Epithelial cell of proximal tubule (primary cell): ENCODE measurements at regions not wholly inside any gene's neighbourhood (a gene's known extent, or its start where the extent isn't known, plus 50 kb on each side); places are given as distances from the start of the nearest gene placed in this dataset.
A peak's percentile ranks its signal among the peaks of the same experiment; 100 is the strongest.

Experiments used
- DNase-seq: peaks from one replicate; pipeline ENCODE4 v3.0.0-alpha.2; 2011; ENCODE audit warnings: low read depth
- H3K4me3 ChIP-seq: 2 replicates; pipeline ENCODE4 v1.5.1; 2011; ENCODE audit warnings: low read depth, mild to moderate bottlenecking, low read length
- CTCF ChIP-seq: conservative IDR thresholded peaks from 2 replicates; pipeline ENCODE4 v1.5.1; 2012; ENCODE audit warnings: low read depth, mild to moderate bottlenecking, low read length

GRCh38 chr2:58578276-58578675 is 337.2 kb upstream of the FANCL start:
- H3K4me3 ChIP-seq = no peak overlapping the region
- TF ChIP-seq CTCF = no peak
- no peak for DNase-seq

GRCh38 chr2:58574873-58575272 is 333.7 kb upstream of the FANCL start:
- TF ChIP-seq CTCF = no peak
- no peak overlapping the region for H3K4me3 ChIP-seq
- DNase-seq = no peak

DNA sequence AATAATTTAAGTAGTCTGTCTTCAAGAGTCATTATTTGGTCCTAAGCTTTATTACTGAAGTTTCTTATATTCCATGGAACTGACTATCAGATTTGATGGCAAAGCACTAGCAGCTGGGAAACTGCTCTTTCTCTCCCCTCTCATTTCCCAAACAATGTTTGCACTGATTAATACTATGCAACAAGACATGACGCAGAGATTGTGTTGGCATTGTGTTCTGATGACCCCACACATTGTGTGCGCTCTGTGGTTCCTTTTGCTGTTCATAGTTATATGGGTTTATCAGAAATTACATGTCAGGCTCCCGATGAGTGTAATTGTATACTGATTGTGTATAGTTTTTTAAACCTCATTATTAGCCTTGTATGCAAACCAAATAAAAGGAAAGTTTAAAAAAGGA is 331.6 kb upstream of the FANCL start:
- no peak overlapping the region for H3K4me3 ChIP-seq
- no peak for TF ChIP-seq CTCF
- DNase-seq = no peak

- peak; percentile 88 for TF ChIP-seq CTCF
- no peak overlapping the region for H3K4me3 ChIP-seq
These were observed 330.2 kb upstream of the FANCL start for GRCh38 chr2:58571181-58571852.

GRCh38 chr2:58569475-58570185 is 328.5 kb upstream of the FANCL start:
- no peak for DNase-seq

More at GRCh38 chr2:58571181-58571852, 330.2 kb upstream of the FANCL start:
- DNase-seq = peak; percentile 33

DNA sequence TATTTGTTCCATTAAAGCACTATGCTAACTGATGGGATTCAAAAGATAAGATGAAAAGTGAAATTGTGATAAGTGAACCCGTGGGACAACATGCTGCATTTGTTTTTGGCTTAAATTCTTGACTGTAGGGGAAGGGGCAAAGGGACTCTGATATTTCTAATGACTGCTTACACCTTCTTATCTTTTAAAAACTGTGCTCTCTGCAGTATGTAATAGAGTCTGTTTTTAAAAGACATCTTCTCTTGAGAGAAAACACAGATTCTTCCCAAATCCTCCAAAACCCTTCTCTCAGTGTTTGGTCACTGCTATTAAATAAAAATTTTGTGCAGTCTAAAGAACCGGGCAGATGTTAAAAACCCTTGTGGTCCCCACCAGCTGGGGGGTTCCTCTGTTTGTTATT is 327.8 kb upstream of the FANCL start:
- no peak for TF ChIP-seq CTCF
- no peak for DNase-seq
- no peak overlapping the region for H3K4me3 ChIP-seq

More at GRCh38 chr2:58569475-58570185, 328.5 kb upstream of the FANCL start:
- H3K4me3 ChIP-seq = no peak overlapping the region
- no peak for TF ChIP-seq CTCF

DNA sequence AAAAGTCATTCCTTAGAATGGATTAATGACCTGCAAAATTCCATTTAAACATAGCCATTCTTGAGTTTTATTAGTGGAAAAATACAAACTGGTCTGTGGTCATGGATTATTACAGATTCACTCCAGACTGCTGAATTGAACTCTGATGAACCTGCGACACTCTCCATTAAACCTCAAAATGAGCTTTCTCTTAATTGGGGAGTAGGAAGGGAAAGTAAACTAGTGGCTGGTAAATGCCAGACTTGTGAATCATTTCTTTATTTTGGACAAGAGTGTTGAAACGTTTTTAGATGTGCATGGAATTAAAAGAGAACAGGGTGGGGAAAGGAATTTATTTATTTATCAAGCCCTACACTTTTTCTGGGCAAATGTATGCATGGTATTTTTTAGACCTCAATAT is 321.2 kb upstream of the FANCL start:
- no peak for TF ChIP-seq CTCF
- DNase-seq = peak; percentile 26
- no peak overlapping the region for H3K4me3 ChIP-seq
